ENCODE measurements at regions not wholly inside any gene's neighbourhood (a gene's known extent, or its start where the extent isn't known, plus 50 kb on each side); places are given as distances from the start of the nearest gene placed in this dataset.

- Histone ChIP-seq H3K9me3 (no peaks in the 10 kb centered on the region), H3K36me3 (no peaks in the 10 kb centered on the region), H3K4me3 (no peak overlapping the region), H3K4me1 (no peaks in the 10 kb centered on the region), H3K27ac (no peak overlapping the region), H3K27me3 (no peaks in the 10 kb centered on the region)
- ATAC-seq, result no peak
- WGBS, 2 donors (ENCODE audit: low coverage in 1 of 2), result 46 to 55% methylated on average over 2 of the region's 2 CpGs
- TF ChIP-seq POLR2A (IDR thresholded peaks at IDR 0.05), result no peak
These were observed 515.3 kb upstream of the SGCG start for GRCh38 chr13:22665506-22665905.

GRCh38 chr13:22690756-22691155 is 490.0 kb upstream of the SGCG start:
- WGBS, 2 donors (ENCODE audit: low coverage in 1 of 2), result 74 to 78% methylated on average over 7 to 8 of the region's 8 CpGs
- H3K27me3 ChIP-seq, result no peaks in the 10 kb centered on the region
- H3K4me3 ChIP-seq, result no peak overlapping the region
- no peak for TF ChIP-seq CTCF (IDR thresholded peaks at IDR 0.05)
- TF ChIP-seq EP300 (IDR thresholded peaks at IDR 0.05), result no peak
- no peak for TF ChIP-seq POLR2A (IDR thresholded peaks at IDR 0.05)
- no peak for TF ChIP-seq POLR2AphosphoS5 (IDR thresholded peaks at IDR 0.05)
- ATAC-seq, result no peak
- H3K9me3 ChIP-seq, result peaks cover 0 to 24% (median 0%) of the 10 kb centered on the region in 3 donors
- no peak overlapping the region for H3K27ac ChIP-seq
- no peaks in the 10 kb centered on the region for H3K36me3 ChIP-seq
- no peaks in the 10 kb centered on the region for H3K4me1 ChIP-seq

- H3K9me3 ChIP-seq, result peaks cover 0 to 17% (median 0%) of the 10 kb centered on the region in 3 donors
- no peaks in the 10 kb centered on the region for H3K4me1 ChIP-seq
- no peak overlapping the region for H3K27ac ChIP-seq
- H3K36me3 ChIP-seq, result no peaks in the 10 kb centered on the region
- no peaks in the 10 kb centered on the region for H3K27me3 ChIP-seq
- ATAC-seq, result no peak
- H3K4me3 ChIP-seq, result no peak overlapping the region
- TF ChIP-seq EP300 (IDR thresholded peaks at IDR 0.05) (no peak), CTCF (IDR thresholded peaks at IDR 0.05) (no peak), POLR2A (IDR thresholded peaks at IDR 0.05) (no peak), POLR2AphosphoS5 (IDR thresholded peaks at IDR 0.05) (no peak)
These were observed 487.1 kb upstream of the SGCG start for GRCh38 chr13:22693691-22694090.

- H3K4me3 ChIP-seq, result no peak overlapping the region
- no peaks in the 10 kb centered on the region for H3K36me3 ChIP-seq
- H3K4me1 ChIP-seq, result no peaks in the 10 kb centered on the region
- ATAC-seq, result no peak
- no peaks in the 10 kb centered on the region for H3K27me3 ChIP-seq
- 66 to 91% methylated on average over 19 to 25 of the region's 41 CpGs for WGBS, 2 donors (ENCODE audit: low coverage in 1 of 2)
- TF ChIP-seq CTCF (IDR thresholded peaks at IDR 0.05) (no peak), EP300 (IDR thresholded peaks at IDR 0.05) (no peak), POLR2AphosphoS5 (IDR thresholded peaks at IDR 0.05) (no peak), POLR2A (IDR thresholded peaks at IDR 0.05) (no peak)
- H3K9me3 ChIP-seq, result peaks cover 0 to 17% (median 0%) of the 10 kb centered on the region in 3 donors
- no peak overlapping the region for H3K27ac ChIP-seq
These were observed 484.3 kb upstream of the SGCG start for GRCh38 chr13:22696433-22696832.

- no peaks in the 10 kb centered on the region for H3K27me3 ChIP-seq
- WGBS, 2 donors (ENCODE audit: low coverage in 1 of 2), result 11 to 16% methylated on average over 2 of the region's 2 CpGs
- TF ChIP-seq POLR2A (IDR thresholded peaks at IDR 0.05), result no peak
- TF ChIP-seq POLR2AphosphoS5 (IDR thresholded peaks at IDR 0.05), result no peak
- TF ChIP-seq CTCF (IDR thresholded peaks at IDR 0.05), result no peak
- TF ChIP-seq EP300 (IDR thresholded peaks at IDR 0.05), result no peak
- no peaks in the 10 kb centered on the region for H3K36me3 ChIP-seq
- no peaks in the 10 kb centered on the region for H3K4me1 ChIP-seq
- peaks cover 0 to 9% (median 0%) of the 10 kb centered on the region in 3 donors for H3K9me3 ChIP-seq
- ATAC-seq, result no peak
- no peak overlapping the region for H3K4me3 ChIP-seq
- no peak overlapping the region for H3K27ac ChIP-seq
These were observed 482.3 kb upstream of the SGCG start for GRCh38 chr13:22698467-22698866.

All from gastroesophageal sphincter (tissue), 4 donors.